LNCAP (cell line): ENCODE measurements at regions not wholly inside any gene's neighbourhood (a gene's known extent, or its start where the extent isn't known, plus 50 kb on each side); places are given as distances from the start of the nearest gene placed in this dataset.

Experiments
- TF ChIP-seq, protein P1 (sequence below): fragments of 450-650 bp; IDR thresholded peaks from 2 replicates; pipeline ENCODE4 v1.5.1; 2017; ENCODE audit warnings: mild to moderate bottlenecking

- TF ChIP-seq, protein P1, sequence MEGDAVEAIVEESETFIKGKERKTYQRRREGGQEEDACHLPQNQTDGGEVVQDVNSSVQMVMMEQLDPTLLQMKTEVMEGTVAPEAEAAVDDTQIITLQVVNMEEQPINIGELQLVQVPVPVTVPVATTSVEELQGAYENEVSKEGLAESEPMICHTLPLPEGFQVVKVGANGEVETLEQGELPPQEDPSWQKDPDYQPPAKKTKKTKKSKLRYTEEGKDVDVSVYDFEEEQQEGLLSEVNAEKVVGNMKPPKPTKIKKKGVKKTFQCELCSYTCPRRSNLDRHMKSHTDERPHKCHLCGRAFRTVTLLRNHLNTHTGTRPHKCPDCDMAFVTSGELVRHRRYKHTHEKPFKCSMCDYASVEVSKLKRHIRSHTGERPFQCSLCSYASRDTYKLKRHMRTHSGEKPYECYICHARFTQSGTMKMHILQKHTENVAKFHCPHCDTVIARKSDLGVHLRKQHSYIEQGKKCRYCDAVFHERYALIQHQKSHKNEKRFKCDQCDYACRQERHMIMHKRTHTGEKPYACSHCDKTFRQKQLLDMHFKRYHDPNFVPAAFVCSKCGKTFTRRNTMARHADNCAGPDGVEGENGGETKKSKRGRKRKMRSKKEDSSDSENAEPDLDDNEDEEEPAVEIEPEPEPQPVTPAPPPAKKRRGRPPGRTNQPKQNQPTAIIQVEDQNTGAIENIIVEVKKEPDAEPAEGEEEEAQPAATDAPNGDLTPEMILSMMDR: no peak
These were observed 279.0 kb downstream of the MATN1 start for GRCh38 chr1:30444401-30444800.

DNA sequence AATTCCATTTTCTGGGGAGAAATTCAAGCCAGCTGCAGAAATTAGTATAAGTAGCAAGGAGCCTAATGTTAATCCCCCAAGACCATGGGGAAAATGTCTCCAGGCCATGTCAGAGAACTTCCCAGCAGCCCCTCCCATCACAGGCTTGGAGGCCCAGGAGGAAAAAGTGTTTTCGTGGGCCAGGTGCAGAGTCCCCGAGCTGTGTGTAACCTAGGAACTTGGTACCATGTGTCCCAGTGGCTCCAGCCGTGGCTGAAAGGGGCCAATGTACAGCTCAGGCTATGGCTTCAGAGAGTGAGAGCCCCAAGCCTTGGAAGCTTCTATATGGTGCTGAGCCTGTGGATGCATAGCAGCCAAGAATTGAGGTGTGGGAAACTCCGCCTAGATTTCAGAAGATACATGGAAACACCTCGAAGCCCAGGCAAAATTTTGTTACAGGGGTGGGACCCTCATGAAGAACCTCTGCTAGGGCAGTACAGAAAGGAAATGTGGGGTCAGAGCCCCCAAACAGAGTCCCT, 286.3 kb downstream of the MATN1 start:
- TF ChIP-seq, protein P1: no peak

DNA sequence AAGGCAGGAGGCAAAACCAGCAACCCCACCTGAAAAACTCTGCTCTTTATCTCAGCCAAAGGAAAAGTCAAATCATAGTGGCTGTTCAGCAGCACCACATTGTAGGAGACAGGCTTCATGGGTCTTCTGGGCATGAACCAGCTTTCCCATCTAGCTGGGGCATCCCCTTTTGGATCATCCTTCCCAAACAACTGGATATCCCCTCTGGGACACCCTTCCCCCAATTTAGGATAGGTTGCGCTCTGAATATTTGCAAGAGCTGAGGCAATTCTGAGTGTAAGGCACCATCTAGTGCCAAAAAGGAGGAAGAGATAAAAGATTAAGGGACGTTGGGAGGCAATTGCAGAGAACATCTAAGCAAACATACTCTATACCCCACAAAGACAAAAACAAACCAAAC, 295.8 kb downstream of the MATN1 start:
- TF ChIP-seq, protein P1: no peak

DNA sequence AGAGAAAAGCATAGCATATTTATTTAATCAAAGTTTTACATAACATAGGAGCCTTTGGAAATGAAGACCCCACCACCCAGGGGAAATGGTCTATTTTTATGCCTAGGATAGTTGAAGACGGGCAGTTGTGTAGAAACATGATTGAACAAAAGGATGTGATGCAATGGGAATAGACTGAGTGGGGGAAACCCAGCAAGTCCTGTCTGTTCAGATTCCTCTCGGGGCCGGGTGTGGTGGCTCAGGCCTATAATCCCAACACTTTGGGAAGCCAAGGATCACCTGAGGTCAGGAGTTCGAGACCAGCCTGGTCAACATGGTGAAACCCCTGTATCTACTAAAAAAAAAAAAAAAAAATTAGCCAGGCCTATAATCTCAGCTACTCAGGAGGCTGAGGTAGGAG, 298.3 kb downstream of the MATN1 start:
- TF ChIP-seq, protein P1: no peak

DNA sequence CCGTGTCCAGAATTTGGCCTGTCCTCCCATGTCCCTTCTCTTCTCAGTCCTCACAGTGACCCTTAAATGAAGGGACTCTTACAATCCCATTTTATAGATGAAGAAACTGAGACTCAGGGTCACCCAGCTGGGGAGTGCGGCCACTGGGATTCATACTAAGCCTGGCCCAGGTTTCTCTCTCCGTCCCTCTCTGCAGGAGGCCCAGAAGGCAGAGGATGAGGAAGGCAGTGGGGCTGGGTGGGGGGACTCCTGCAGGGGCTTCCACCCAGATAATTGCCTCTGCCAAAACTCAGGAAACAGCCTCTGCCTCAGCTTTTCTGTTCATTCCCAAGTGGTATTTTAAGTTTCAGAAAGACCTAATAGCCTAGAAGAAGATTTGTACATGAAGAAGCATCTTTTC, 299.8 kb downstream of the MATN1 start:
- TF ChIP-seq, protein P1: no peak

DNA sequence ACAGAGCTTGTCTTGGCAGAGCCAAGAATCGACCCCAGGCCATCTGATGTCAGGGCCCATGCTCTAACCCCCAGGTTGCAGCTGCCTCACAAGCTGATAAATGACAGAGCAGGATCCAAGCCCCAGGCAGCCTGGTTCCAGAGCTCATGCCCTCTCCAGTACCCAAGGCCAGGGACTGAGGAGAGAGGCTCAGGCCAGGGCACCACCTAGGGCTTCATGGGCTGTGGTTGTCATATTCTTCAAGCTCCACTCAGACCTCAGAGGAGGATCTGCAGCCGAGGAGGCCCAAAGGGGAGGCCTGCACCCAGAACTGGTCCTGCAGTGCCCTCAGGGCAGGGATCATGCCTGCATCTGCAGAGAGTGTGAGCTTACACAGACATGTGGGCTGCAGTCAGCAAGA, 301.1 kb downstream of the MATN1 start:
- TF ChIP-seq, protein P1: no peak

GRCh38 chr1:30420519-30421050, 302.8 kb downstream of the MATN1 start:
- TF ChIP-seq, protein P1: no peak

- TF ChIP-seq, protein P1: no peak
These were observed 303.6 kb downstream of the MATN1 start for GRCh38 chr1:30419831-30420230.
